Right lobe of liver (tissue), 4 donors: ENCODE measurements at regions not wholly inside any gene's neighbourhood (a gene's known extent, or its start where the extent isn't known, plus 50 kb on each side); places are given as distances from the start of the nearest gene placed in this dataset.

ENCODE experiments used
- CTCF ChIP-seq, 4 donors: fragments of 200-600 bp in 3 of 4; fragments of 450-650 bp in 1 of 4; IDR thresholded peaks; one replicate each; pipeline versions ENCODE4 v1.5.1 to v1.8.0; 2016 to 2022; ENCODE audit warnings: antibody characterized with exemption in 4 of 4, mild to moderate bottlenecking in 2 of 4
- POLR2A ChIP-seq: fragments of 450-650 bp; IDR thresholded peaks from one replicate; pipeline ENCODE4 v1.6.1; 2017; ENCODE audit warnings: antibody characterized with exemption, mild to moderate bottlenecking
- donor health status: DM: no; HTN: no; CAD: no.
- donor health status: DM: no; HTN: no; CAD: no.
- donor health status: DM: no; HTN: yes; CAD: no.

- TF ChIP-seq CTCF (IDR thresholded peaks at IDR 0.05) = no peak
- no peak for TF ChIP-seq POLR2A
Observed at GRCh38 chr1:38611664-38612211, 247.8 kb downstream of the RRAGC start.
